ENCODE measurements at regions not wholly inside any gene's neighbourhood (a gene's known extent, or its start where the extent isn't known, plus 50 kb on each side); places are given as distances from the start of the nearest gene placed in this dataset.
A peak's percentile ranks its signal among the peaks of the same experiment; 100 is the strongest.

DNA sequence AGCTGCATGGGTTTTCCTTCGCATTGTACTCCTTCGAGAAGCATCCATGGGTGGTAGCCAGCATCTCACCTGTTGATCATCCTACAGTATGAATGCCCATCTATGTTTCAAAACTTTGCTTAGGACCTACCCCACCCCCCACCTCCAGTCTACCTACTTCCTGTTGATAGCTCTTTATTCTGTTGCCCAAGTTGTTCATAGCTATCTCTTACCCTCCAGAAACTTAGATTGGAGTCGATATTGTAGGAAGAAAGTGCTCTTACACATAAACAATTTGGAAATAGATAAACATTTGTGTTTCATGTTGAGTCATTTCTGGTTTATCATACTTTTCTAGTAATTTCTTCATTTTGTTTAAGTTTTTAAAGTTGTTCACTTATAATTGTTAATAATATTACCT lies 90.1 kb downstream of the FAS start:
- Mint-ChIP-seq H3K9me3 (ENCODE audit: unreplicated experiment) (no peaks in the 10 kb centered on the region), H3K27me3 (ENCODE audit: unreplicated experiment) (peaks cover 8% of the 10 kb centered on the region), H3K4me1 (ENCODE audit: unreplicated experiment) (peaks cover 10% of the 10 kb centered on the region), H3K36me3 (ENCODE audit: unreplicated experiment) (no peaks in the 10 kb centered on the region), H3K4me3 (ENCODE audit: unreplicated experiment) (no peak overlapping the region), H3K27ac (ENCODE audit: unreplicated experiment) (no peak overlapping the region)
- no peak for DNase-seq (ENCODE audit: extremely low spot score, unreplicated experiment)
- TF ChIP-seq, protein P1, sequence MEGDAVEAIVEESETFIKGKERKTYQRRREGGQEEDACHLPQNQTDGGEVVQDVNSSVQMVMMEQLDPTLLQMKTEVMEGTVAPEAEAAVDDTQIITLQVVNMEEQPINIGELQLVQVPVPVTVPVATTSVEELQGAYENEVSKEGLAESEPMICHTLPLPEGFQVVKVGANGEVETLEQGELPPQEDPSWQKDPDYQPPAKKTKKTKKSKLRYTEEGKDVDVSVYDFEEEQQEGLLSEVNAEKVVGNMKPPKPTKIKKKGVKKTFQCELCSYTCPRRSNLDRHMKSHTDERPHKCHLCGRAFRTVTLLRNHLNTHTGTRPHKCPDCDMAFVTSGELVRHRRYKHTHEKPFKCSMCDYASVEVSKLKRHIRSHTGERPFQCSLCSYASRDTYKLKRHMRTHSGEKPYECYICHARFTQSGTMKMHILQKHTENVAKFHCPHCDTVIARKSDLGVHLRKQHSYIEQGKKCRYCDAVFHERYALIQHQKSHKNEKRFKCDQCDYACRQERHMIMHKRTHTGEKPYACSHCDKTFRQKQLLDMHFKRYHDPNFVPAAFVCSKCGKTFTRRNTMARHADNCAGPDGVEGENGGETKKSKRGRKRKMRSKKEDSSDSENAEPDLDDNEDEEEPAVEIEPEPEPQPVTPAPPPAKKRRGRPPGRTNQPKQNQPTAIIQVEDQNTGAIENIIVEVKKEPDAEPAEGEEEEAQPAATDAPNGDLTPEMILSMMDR (IDR thresholded peaks at IDR 0.05): no peak

DNA sequence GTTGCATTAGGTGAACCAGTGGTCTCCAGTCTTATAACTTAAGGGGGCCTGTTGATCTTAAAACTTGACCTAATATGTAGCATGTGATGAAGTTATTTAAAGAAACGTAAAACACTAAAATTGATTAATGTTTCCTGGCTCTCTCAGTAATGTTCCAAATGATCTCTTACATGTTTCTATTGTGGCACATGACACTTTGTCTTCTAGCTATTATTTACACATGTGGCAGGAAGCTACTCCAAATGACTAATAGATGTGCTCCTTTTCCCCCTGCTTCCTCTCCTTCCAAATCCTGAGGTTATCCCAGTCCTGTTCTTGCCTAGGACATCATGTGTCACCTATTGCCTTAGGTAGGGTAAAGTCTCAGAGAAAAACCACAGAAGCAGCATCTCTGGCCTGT lies 89.4 kb downstream of the FAS start:
- Mint-ChIP-seq H3K27ac (ENCODE audit: unreplicated experiment) (no peak overlapping the region), H3K9me3 (ENCODE audit: unreplicated experiment) (no peaks in the 10 kb centered on the region), H3K4me3 (ENCODE audit: unreplicated experiment) (no peak overlapping the region), H3K4me1 (ENCODE audit: unreplicated experiment) (peaks cover 10% of the 10 kb centered on the region), H3K27me3 (ENCODE audit: unreplicated experiment) (peaks cover 8% of the 10 kb centered on the region), H3K36me3 (ENCODE audit: unreplicated experiment) (no peaks in the 10 kb centered on the region)
- TF ChIP-seq, protein P1 (IDR thresholded peaks at IDR 0.05): no peak
- no peak for DNase-seq (ENCODE audit: extremely low spot score, unreplicated experiment)

DNA sequence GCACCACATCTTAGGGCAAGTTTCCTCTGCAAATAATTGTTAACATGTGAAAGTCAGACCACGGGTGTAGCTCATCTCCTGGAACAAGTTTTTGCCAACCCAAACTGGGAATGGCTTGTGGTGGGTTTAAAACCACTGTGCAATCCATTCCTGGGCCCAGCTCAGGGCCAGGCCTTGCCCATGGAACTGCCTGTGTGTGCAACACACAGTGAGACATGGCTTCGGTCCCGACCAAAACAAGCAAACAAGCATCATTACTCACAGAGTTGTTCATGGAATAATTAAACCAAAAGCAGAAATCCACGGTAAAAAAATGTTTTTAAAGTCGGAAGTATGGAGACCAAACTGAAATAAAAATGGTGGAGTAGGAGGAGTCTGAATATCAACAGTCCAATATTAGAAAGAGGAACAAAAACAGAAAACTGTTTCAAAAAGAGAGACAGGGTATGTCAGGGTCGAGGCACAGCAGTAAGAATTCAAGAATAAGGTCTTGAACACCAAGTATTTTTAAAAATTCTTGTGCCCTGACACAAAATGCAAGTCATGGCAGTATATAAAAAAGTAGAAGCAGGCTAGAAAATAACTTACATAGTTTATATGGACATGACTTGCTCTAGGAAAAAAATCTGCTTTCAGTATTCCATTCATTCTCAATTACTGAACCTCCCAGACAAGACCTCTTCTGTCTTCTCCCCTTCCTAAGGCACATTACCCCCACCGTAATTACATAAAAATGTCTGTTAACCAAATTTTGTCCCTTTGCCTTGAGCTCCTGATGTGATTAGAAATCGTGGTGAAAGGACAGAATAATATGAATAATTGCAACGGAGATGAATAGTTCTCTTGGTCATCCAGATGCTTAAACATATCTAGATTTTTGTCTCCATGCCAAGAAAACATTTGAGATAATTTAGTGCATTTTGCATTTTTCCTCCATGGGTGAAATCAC lies 88.4 kb downstream of the FAS start:
- Mint-ChIP-seq H3K4me1 (ENCODE audit: unreplicated experiment) (peaks cover 10% of the 10 kb centered on the region), H3K27ac (ENCODE audit: unreplicated experiment) (peak overlapping the region; percentile 48), H3K36me3 (ENCODE audit: unreplicated experiment) (no peaks in the 10 kb centered on the region)

DNA sequence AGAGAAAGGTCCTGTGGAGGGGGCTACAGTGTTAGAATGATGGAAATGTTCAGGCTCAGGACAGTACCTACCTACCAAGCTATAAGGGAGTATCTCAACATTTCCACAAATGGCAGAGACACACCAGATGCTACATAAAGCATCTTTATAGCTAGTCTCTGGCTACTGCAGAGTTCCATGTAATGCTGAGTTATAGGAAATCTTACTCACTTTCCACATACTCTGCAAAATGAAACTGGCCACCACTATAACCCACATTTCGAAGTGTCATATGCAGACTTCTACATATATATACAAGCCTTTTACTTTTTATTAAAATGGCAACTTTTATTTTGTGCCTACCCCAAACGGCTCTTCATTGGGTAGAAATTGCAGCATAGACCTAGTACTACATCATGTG lies 85.5 kb downstream of the FAS start:
- Mint-ChIP-seq H3K4me1 (ENCODE audit: unreplicated experiment) (peaks cover 10% of the 10 kb centered on the region), H3K9me3 (ENCODE audit: unreplicated experiment) (no peaks in the 10 kb centered on the region), H3K27me3 (ENCODE audit: unreplicated experiment) (peaks cover 25% of the 10 kb centered on the region), H3K4me3 (ENCODE audit: unreplicated experiment) (no peak overlapping the region), H3K36me3 (ENCODE audit: unreplicated experiment) (no peaks in the 10 kb centered on the region), H3K27ac (ENCODE audit: unreplicated experiment) (no peak overlapping the region)
- no peak for DNase-seq (ENCODE audit: extremely low spot score, unreplicated experiment)
- TF ChIP-seq, protein P1 (IDR thresholded peaks at IDR 0.05): no peak

More for the DNA sequence above, 88.4 kb downstream of the FAS start:
- H3K9me3 Mint-ChIP-seq (ENCODE audit: unreplicated experiment): no peaks in the 10 kb centered on the region
- DNase-seq (ENCODE audit: extremely low spot score, unreplicated experiment): no peak
- peaks cover 15% of the 10 kb centered on the region for H3K27me3 Mint-ChIP-seq (ENCODE audit: unreplicated experiment)
- TF ChIP-seq, protein P1 (IDR thresholded peaks at IDR 0.05): no peak
- no peak overlapping the region for H3K4me3 Mint-ChIP-seq (ENCODE audit: unreplicated experiment)

DNA sequence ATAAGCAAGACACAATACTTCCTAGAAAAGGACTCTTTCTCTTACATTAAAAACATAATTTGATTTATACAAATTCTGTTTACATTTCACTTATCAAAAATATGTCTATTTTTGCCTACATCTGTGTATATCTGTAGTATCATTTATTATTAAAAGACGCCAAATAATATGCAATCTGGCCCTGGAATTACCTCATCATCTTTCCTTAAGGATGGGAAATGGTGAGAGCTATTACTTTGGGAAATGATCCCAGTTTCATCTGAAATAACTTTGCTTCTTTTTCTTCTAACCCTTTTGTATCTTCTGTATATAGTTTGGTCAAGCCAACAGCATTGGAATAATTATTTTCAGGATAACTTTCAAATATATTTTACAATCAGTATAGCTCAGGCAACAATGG lies 85.0 kb downstream of the FAS start:
- H3K27me3 Mint-ChIP-seq (ENCODE audit: unreplicated experiment): peaks cover 25% of the 10 kb centered on the region
- H3K4me3 Mint-ChIP-seq (ENCODE audit: unreplicated experiment): no peak overlapping the region
- H3K27ac Mint-ChIP-seq (ENCODE audit: unreplicated experiment): no peak overlapping the region
- peaks cover 10% of the 10 kb centered on the region for H3K4me1 Mint-ChIP-seq (ENCODE audit: unreplicated experiment)
- no peaks in the 10 kb centered on the region for H3K9me3 Mint-ChIP-seq (ENCODE audit: unreplicated experiment)
- TF ChIP-seq, protein P1 (IDR thresholded peaks at IDR 0.05): no peak
- H3K36me3 Mint-ChIP-seq (ENCODE audit: unreplicated experiment): no peaks in the 10 kb centered on the region
- no peak for DNase-seq (ENCODE audit: extremely low spot score, unreplicated experiment)

Measured in osteocyte (in vitro differentiated cells).